ENCODE measurements at regions not wholly inside any gene's neighbourhood (a gene's known extent, or its start where the extent isn't known, plus 50 kb on each side); places are given as distances from the start of the nearest gene placed in this dataset.

- DNase-seq: no peak
Measured at GRCh38 chr13:69391756-69392155, 715.9 kb upstream of the ATXN8OS start.

DNA sequence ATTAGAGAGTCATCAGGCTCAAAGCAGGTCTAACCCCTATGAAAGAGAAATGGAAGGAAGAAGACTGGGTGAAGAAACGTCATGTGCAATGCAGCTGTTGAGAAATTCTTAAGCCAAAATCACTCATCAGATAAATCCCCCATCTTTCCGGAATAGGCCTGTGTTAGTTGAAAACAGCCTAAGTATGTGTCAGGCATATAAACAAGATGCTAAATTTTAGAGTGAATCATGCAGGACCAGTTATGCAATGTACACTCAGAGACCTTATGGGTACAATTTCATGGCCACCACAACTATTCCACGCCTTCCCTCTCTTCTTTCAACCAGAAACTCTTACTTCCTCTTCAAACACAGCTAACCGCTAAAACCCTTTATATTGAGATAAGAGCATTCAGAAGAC, 717.7 kb upstream of the ATXN8OS start:
- no peak for DNase-seq

DNA sequence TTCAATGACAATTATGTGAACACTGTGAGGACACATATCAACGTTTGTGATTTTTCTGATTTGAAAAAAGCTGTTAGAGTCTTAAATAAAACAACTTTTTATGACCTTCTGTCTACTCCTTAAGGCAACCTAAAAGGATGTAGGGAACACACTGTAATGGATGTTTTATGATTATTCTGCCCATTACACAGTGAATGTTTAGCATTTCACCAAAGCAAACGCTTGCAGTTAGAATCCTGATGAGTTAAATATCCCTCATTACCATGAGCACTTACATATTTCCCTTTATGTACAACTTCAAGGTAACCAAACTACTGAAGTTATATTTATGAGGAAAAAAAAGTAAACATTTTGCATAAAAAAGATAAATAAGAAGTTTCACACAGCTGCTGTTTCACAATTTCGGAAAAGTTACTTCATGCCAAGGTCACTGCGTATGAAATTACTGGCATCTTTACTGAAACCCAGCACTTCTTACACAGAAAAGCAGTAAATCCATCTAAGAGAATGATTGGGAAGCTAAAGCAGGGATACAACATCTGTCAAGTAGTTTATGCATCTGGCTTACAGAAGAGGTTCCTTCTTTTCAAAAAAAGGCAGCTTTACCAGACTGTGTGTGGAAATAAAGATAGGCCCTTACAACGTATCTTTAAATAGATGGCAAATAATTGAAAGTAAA, 733.7 kb upstream of the ATXN8OS start:
- DNase-seq: no peak

GRCh38 chr13:69363360-69363759, 744.3 kb upstream of the ATXN8OS start:
- DNase-seq: no peak

- no peak for DNase-seq
Measured at GRCh38 chr13:69331245-69331644, 776.4 kb upstream of the ATXN8OS start.

DNA sequence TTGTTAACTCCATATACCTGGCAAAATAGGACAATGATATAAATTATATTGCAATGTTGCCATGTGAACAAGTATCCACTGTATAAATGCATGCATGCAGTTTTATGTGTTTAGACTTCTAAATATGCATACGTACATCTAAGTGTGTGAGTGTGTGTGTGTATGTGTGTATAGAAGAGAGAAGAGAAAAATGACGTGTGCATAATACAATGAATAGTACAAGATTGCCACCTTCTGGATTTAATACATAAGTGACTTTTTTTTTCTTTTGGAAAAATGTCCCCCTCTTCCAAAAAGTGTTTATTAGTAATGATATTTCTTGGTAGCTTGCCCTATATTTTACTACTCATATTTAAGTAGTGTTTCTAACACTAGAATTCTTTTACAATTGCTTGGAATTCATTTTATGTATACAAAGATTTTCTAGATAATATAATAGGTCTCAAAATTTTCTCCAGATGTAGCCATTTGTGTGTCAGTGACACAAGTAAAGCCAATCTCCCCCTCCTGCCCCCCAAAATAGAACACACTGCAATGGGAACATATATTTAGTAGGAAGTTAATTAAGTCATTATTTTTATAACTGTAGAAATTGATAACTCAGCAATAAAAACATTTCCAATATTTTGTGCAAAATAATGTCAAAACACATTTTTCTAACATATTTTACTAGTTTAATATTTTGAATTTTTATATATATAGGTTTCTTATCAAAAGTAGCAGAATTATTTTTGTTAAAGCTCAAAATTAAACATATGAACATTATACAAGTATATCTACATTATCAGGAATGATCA, 783.3 kb upstream of the ATXN8OS start:
- peak; percentile 47 for DNase-seq

GRCh38 chr13:69319656-69320055, 788.0 kb upstream of the ATXN8OS start:
- DNase-seq: no peak

GRCh38 chr13:69315039-69315438, 792.6 kb upstream of the ATXN8OS start:
- DNase-seq: no peak

DNA sequence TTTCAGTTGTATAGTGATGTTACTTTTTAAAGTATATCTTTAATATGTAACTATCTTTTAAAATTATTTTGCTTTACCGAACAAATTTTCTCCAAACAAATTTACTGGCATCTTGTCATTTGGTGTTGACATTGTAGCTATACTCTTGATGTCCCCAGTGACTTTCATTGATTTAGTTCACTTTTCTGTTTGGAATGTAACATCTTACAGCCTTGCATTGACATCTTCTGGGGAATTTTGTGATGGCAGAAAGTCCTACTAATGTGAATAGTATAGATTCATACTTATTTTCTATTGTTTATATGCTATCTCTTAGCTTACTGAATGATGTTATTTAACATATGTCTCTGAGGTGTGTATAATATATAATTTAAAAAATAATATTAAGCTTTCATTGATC, 800.9 kb upstream of the ATXN8OS start:
- DNase-seq: no peak

- DNase-seq: no peak
Measured at GRCh38 chr13:69300131-69300530, 807.5 kb upstream of the ATXN8OS start.

- DNase-seq: no peak
Measured at GRCh38 chr13:69296130-69296529, 811.5 kb upstream of the ATXN8OS start.

GRCh38 chr13:69292789-69293425, 814.7 kb upstream of the ATXN8OS start:
- peak; percentile 27 for DNase-seq

- DNase-seq: no peak
Measured at GRCh38 chr13:69291292-69291906, 816.2 kb upstream of the ATXN8OS start.

DNA sequence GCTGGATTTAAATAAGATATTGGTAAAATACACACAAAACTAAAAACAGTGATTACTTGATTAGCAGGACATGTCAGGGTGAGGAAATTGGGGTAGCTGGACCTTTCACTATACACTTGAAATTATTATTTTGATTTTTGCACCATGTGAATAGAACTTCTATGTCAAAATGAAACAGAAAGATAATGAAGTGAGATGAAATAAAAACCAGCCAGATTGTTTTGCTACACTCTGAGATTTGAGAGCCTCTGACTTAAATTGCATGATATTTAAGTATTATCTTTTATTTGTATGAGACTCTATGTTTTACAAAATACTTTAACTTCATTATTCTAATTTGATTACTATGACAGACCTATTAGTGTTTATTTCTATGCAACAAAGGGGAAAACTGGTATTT, 819.6 kb upstream of the ATXN8OS start:
- DNase-seq: no peak

DNA sequence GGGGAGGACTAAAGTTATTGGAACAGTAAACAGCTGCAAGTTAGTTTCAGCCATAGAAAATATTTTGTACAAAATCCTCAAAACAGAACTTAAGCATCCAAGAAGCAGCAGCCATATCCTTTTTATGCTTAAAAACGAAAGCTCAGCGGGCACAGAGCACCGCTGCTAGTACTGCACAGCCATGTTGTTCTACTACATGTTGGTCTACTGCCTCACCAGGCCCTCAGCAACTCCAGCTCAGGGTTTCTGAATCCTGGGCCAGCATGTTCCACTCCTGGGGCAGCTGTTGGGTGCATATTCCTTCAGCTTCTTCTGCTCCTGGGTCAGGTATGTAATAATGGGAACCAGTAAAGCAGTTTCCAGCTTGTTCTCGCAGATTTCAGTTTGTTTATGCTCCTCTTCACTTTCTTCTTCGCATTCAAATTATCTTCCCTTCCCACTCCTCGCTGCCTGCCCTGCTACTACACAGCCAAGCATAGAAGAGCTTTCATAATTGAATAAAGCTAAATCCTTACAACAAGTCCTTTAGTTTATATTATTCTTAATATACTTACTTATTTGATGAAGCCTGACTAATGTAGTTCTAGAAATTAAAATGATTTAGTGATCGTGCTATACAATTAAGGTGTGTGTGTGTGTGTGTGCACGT, 820.5 kb upstream of the ATXN8OS start:
- no peak for DNase-seq

- DNase-seq: no peak
Measured at GRCh38 chr13:69283837-69284236, 823.8 kb upstream of the ATXN8OS start.

DNA sequence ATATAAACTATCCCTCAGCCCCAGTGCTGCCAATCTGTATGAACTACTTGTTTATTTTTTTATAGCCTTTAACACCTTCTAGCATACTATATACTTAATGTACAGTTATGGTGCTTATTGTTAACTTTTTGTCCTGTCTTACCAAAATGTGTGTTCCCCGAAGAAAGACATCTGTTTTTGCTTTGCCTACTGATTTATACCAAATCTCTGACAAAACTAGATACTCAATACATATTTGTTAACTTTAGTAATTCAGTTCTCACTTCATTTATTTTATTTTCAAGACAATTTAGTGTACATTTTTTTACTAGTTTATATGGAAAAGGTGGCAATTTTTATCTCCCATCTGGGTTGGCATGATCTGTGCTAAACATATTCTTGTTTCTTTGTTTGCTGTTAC, 824.3 kb upstream of the ATXN8OS start:
- no peak for DNase-seq

DNA sequence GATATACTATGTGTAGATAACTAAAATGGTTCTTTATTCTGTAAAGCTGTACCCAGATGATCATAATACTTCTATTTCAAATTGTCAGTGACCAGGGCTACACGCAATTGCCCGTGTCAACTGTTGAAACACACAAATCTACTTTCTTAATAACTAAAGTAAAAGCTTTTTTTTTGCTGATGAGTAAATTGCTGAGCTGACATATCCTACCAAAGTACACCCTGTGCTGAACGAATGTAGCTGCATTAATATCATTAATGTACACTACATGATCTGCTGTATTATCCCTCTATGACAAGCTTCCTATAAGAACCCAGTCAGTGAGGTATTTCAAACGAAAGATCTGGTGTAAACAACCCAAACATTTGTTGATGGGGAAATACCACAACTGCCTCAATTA, 827.2 kb upstream of the ATXN8OS start:
- DNase-seq: no peak

GRCh38 chr13:69279213-69279612, 828.4 kb upstream of the ATXN8OS start:
- no peak for DNase-seq

DNA sequence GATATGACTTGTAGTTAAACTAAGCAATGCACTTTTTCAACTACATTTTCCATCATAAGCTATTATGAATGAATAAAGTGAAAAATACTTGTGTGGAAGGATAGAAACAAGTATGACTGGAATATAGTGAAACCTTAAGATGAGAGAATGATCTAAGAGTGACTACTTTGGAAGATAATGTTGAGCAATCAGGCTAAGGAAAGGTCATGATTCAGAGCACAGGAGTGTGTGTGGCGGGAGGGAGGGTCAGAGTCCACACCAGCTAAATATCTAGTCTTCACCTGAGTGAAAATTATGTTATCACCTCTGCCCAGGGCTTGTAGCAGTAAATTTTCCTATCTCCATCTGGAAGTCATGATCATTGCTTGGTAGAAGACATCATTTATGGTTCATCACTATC, 833.4 kb upstream of the ATXN8OS start:
- DNase-seq: no peak

- no peak for DNase-seq
Measured at GRCh38 chr13:69264362-69265334, 843.0 kb upstream of the ATXN8OS start.

DNA sequence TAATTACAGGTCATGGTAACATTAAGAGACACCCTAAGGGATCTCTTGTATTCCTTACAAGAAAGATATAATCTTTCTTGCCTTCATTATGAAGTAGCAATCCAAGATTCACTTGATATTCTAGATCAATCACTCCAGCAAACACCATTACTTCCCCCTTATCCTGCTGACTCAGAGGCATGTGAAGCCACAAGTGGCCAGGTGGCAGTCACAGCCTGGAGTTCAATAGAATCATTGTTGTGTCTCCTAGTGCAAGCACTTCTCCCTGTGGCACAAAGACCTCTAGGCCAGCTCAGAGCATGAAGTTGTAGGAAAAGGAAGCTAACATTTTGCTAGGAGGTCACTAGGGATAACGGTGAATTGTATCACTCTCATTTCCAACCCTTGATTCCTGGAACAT, 864.3 kb upstream of the ATXN8OS start:
- DNase-seq: no peak
